SK-N-SH treated with all-trans-retinoic acid at 6 μM for 48 hours (cell line): ENCODE measurements at regions not wholly inside any gene's neighbourhood (a gene's known extent, or its start where the extent isn't known, plus 50 kb on each side); places are given as distances from the start of the nearest gene placed in this dataset.

Experiments
- CSDC2 ChIP-seq: fragments of 250-450 bp; sonication (Bioruptor Pico); IDR thresholded peaks from 2 replicates; pipeline ENCODE4 v1.5.0; 2020; ENCODE audit warnings: mild to moderate bottlenecking, moderate library complexity
- RARB ChIP-seq: fragments of 250-450 bp; sonication (Bioruptor Pico); IDR thresholded peaks from 2 replicates; pipeline ENCODE4 v1.8.0; 2021; ENCODE audit warnings: mild to moderate bottlenecking, moderate library complexity
- TCF4 ChIP-seq: fragments of 250-450 bp; sonication (Bioruptor Pico); IDR thresholded peaks from 2 replicates; pipeline ENCODE4 v1.8.0; 2021; ENCODE audit warnings: mild to moderate bottlenecking, moderate library complexity, borderline replicate concordance
- ZNF70 ChIP-seq: fragments of 450-650 bp; formaldehyde crosslinking; IDR thresholded peaks from 2 replicates; pipeline ENCODE4 v1.5.0; 2020; ENCODE audit warnings: mild to moderate bottlenecking, moderate library complexity
- TF ChIP-seq, protein P1 (sequence below): fragments of 250-450 bp; sonication (Bioruptor Pico); IDR thresholded peaks from 2 replicates; pipeline ENCODE4 v1.5.1; 2020; ENCODE audit warnings: low read depth, mild to moderate bottlenecking, moderate library complexity
- TF ChIP-seq, protein P2 (sequence below): fragments of 250-450 bp; sonication (Bioruptor Pico); IDR thresholded peaks from 2 replicates; pipeline ENCODE4 v1.8.0; 2020; ENCODE audit warnings: mild to moderate bottlenecking, moderate library complexity, borderline replicate concordance

DNA sequence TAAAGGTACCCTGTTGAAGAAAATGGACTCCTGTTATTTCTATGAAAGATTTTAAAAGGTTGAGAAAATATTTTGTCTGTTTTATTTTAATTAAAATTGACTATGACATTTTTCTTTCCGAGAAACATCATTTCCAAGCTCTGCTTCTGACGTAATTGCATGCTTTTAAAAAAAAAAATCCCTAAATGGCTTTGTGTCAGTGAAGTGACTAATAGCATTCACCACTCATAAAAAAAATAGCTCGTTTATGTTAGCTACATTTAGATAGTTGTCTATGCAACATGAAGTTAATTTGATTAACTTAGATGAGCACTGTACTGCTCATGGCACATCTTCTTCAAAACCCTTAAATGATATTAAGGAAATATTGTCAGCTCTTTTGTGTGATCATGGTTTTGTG, 105.1 kb upstream of the KLHL13 start:
- no peak for TF ChIP-seq RARB (CRISPR knock-in tag)
- TF ChIP-seq, protein P1, sequence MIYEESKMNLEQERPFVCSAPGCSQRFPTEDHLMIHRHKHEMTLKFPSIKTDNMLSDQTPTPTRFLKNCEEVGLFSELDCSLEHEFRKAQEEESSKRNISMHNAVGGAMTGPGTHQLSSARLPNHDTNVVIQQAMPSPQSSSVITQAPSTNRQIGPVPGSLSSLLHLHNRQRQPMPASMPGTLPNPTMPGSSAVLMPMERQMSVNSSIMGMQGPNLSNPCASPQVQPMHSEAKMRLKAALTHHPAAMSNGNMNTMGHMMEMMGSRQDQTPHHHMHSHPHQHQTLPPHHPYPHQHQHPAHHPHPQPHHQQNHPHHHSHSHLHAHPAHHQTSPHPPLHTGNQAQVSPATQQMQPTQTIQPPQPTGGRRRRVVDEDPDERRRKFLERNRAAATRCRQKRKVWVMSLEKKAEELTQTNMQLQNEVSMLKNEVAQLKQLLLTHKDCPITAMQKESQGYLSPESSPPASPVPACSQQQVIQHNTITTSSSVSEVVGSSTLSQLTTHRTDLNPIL (CRISPR knock-in tag) = peak; percentile 82
- TF ChIP-seq, protein P2, sequence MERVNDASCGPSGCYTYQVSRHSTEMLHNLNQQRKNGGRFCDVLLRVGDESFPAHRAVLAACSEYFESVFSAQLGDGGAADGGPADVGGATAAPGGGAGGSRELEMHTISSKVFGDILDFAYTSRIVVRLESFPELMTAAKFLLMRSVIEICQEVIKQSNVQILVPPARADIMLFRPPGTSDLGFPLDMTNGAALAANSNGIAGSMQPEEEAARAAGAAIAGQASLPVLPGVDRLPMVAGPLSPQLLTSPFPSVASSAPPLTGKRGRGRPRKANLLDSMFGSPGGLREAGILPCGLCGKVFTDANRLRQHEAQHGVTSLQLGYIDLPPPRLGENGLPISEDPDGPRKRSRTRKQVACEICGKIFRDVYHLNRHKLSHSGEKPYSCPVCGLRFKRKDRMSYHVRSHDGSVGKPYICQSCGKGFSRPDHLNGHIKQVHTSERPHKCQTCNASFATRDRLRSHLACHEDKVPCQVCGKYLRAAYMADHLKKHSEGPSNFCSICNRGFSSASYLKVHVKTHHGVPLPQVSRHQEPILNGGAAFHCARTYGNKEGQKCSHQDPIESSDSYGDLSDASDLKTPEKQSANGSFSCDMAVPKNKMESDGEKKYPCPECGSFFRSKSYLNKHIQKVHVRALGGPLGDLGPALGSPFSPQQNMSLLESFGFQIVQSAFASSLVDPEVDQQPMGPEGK (CRISPR knock-in tag) = no peak
- no peak for TF ChIP-seq CSDC2
- TF ChIP-seq TCF4 (CRISPR knock-in tag) = no peak
- no peak for TF ChIP-seq ZNF70 (CRISPR knock-in tag)
